HG02840 (cell line): ENCODE measurements at regions not wholly inside any gene's neighbourhood (a gene's known extent, or its start where the extent isn't known, plus 50 kb on each side); places are given as distances from the start of the nearest gene placed in this dataset.

Source experiments
- ATAC-seq: cut with Tn5 transposase; IDR thresholded peaks from one replicate; pipeline ENCODE4 v1.9.1; 2021; ENCODE audit warnings: mild to moderate bottlenecking, moderate library complexity, moderate number of reproducible peaks; ENCODE audit not compliant: unreplicated experiment, low FRiP score

- no peak for ATAC-seq
These were observed 160.8 kb upstream of the GPR149 start for GRCh38 chr3:154590675-154591384.

- no peak for ATAC-seq
These were observed 158.8 kb upstream of the GPR149 start for GRCh38 chr3:154588831-154589230.

- ATAC-seq = no peak
These were observed 155.0 kb upstream of the GPR149 start for GRCh38 chr3:154584974-154585373.

GRCh38 chr3:154584041-154584440 is 154.1 kb upstream of the GPR149 start:
- no peak for ATAC-seq

- no peak for ATAC-seq
These were observed 153.2 kb upstream of the GPR149 start for GRCh38 chr3:154583086-154583634.

- ATAC-seq = no peak
These were observed 152.5 kb upstream of the GPR149 start for GRCh38 chr3:154582501-154582900.

- ATAC-seq = no peak
These were observed 141.7 kb upstream of the GPR149 start for GRCh38 chr3:154571553-154572226.

GRCh38 chr3:154568064-154568463 is 138.1 kb upstream of the GPR149 start:
- no peak for ATAC-seq

GRCh38 chr3:154559623-154560022 is 129.6 kb upstream of the GPR149 start:
- no peak for ATAC-seq

GRCh38 chr3:154552338-154552737 is 122.3 kb upstream of the GPR149 start:
- ATAC-seq = no peak

GRCh38 chr3:154549391-154549790 is 119.4 kb upstream of the GPR149 start:
- no peak for ATAC-seq

GRCh38 chr3:154548341-154548740 is 118.4 kb upstream of the GPR149 start:
- no peak for ATAC-seq

- no peak for ATAC-seq
These were observed 112.8 kb upstream of the GPR149 start for GRCh38 chr3:154542837-154543236.

- no peak for ATAC-seq
These were observed 111.1 kb upstream of the GPR149 start for GRCh38 chr3:154540950-154541604.

GRCh38 chr3:154538566-154539360 is 108.8 kb upstream of the GPR149 start:
- ATAC-seq = no peak

GRCh38 chr3:154536751-154537150 is 106.8 kb upstream of the GPR149 start:
- ATAC-seq = no peak

GRCh38 chr3:154522036-154522602 is 92.1 kb upstream of the GPR149 start:
- no peak for ATAC-seq

- ATAC-seq = no peak
These were observed 87.4 kb upstream of the GPR149 start for GRCh38 chr3:154517404-154517803.

GRCh38 chr3:154515921-154516320 is 85.9 kb upstream of the GPR149 start:
- ATAC-seq = no peak

- ATAC-seq = no peak
These were observed 80.8 kb upstream of the GPR149 start for GRCh38 chr3:154510780-154511179.
